Osteocyte (in vitro differentiated cells): ENCODE measurements at regions not wholly inside any gene's neighbourhood (a gene's known extent, or its start where the extent isn't known, plus 50 kb on each side); places are given as distances from the start of the nearest gene placed in this dataset.

ENCODE experiments used
- DNase-seq: peaks from one replicate; pipeline ENCODE4 v3.0.0; 2021; ENCODE audit warnings: mixed read lengths; ENCODE audit not compliant: unreplicated experiment; ENCODE audit errors: extremely low spot score
- H3K27ac Mint-ChIP-seq: one replicate; pipeline ENCODE4 v1.8.0; 2021; ENCODE audit warnings: mild to moderate bottlenecking, mixed read lengths; ENCODE audit not compliant: unreplicated experiment
- H3K27me3 Mint-ChIP-seq: one replicate; pipeline ENCODE4 v1.8.0; 2021; ENCODE audit warnings: mixed read lengths; ENCODE audit not compliant: unreplicated experiment
- H3K36me3 Mint-ChIP-seq: one replicate; pipeline ENCODE4 v1.8.0; 2021; ENCODE audit warnings: mixed read lengths; ENCODE audit not compliant: unreplicated experiment
- H3K4me1 Mint-ChIP-seq: one replicate; pipeline ENCODE4 v1.8.0; 2021; ENCODE audit warnings: mixed read lengths; ENCODE audit not compliant: unreplicated experiment
- H3K4me3 Mint-ChIP-seq: one replicate; pipeline ENCODE4 v1.8.0; 2021; ENCODE audit warnings: mild to moderate bottlenecking, moderate library complexity, mixed read lengths; ENCODE audit not compliant: unreplicated experiment
- H3K9me3 Mint-ChIP-seq: one replicate; pipeline ENCODE4 v1.8.0; 2021; ENCODE audit warnings: mixed read lengths; ENCODE audit not compliant: unreplicated experiment
- CTCF ChIP-seq: fragments of 200-600 bp; sonication (generic); IDR thresholded peaks from 2 replicates; pipeline ENCODE4 v1.5.0; 2021; ENCODE audit warnings: antibody characterized with exemption, mild to moderate bottlenecking, moderate library complexity

GRCh38 chrX:106397788-106398538, 213.8 kb upstream of the RADX start:
- peak; percentile 41 for TF ChIP-seq CTCF
- Mint-ChIP-seq H3K27me3 (no peaks in the 10 kb centered on the region), H3K9me3 (no peaks in the 10 kb centered on the region), H3K4me1 (no peaks in the 10 kb centered on the region), H3K4me3 (no peak overlapping the region), H3K36me3 (no peaks in the 10 kb centered on the region), H3K27ac (no peak overlapping the region)
- no peak for DNase-seq

DNA sequence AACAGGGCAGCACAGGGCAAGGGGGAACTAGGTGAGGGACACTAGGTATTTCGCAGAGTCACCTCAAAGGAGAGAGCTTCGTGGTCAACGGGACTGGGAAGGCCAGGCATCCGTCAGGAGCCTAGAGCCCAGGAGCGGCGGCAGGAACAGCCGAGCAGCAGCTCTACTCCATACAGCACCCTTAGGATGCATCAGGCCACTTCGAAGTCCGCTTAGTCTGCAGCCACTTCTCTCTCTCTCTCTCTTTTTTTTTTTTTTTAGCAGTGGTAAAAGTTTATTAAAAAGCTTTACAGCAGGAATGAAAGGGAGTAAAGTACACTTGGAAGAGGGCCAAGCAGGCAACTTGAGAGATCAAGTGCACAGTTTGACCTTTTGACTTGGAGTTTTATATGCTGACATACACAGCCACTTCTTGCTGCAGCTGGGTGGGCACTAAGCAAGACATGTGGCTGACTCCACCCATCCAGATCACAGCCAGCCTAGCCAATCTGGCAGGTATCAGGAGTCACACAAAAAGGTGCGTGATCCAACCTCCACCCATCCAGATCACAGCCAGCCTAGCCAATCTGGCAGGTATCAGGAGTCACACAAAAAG, 209.7 kb upstream of the RADX start:
- no peak overlapping the region for H3K27ac Mint-ChIP-seq
- TF ChIP-seq CTCF: no peak
- no peaks in the 10 kb centered on the region for H3K4me1 Mint-ChIP-seq
- no peak overlapping the region for H3K4me3 Mint-ChIP-seq
- DNase-seq: no peak
- no peaks in the 10 kb centered on the region for H3K9me3 Mint-ChIP-seq
- H3K27me3 Mint-ChIP-seq: no peaks in the 10 kb centered on the region
- no peaks in the 10 kb centered on the region for H3K36me3 Mint-ChIP-seq

DNA sequence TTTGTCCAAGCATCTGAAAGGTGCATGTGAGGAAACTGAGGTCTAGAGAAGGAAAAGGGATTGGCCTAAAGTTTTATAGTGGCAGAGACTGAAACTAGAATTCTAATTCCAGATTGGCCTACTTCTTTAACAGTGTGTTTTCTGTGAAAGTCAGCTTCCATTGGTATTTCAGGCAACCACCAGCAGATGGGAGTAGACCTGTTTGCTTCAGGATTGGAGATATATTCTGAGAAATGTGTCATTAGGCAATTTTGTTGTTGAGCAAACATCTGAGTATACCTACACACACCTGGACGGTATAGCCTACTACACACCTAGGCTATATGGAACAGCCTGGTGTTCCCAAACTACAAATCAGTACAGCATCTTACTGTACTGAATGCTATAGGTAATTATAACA, 207.3 kb upstream of the RADX start:
- no peak overlapping the region for H3K27ac Mint-ChIP-seq
- no peaks in the 10 kb centered on the region for H3K9me3 Mint-ChIP-seq
- no peak overlapping the region for H3K4me3 Mint-ChIP-seq
- H3K4me1 Mint-ChIP-seq: no peaks in the 10 kb centered on the region
- TF ChIP-seq CTCF: no peak
- no peak for DNase-seq
- no peaks in the 10 kb centered on the region for H3K27me3 Mint-ChIP-seq
- H3K36me3 Mint-ChIP-seq: no peaks in the 10 kb centered on the region

GRCh38 chrX:106415276-106415895, 196.4 kb upstream of the RADX start:
- no peaks in the 10 kb centered on the region for H3K27me3 Mint-ChIP-seq
- H3K4me3 Mint-ChIP-seq: no peak overlapping the region
- peaks cover 3% of the 10 kb centered on the region for H3K9me3 Mint-ChIP-seq
- H3K27ac Mint-ChIP-seq: no peak overlapping the region
- no peak for DNase-seq
- no peaks in the 10 kb centered on the region for H3K4me1 Mint-ChIP-seq
- H3K36me3 Mint-ChIP-seq: no peaks in the 10 kb centered on the region
- TF ChIP-seq CTCF: peak; percentile 57

DNA sequence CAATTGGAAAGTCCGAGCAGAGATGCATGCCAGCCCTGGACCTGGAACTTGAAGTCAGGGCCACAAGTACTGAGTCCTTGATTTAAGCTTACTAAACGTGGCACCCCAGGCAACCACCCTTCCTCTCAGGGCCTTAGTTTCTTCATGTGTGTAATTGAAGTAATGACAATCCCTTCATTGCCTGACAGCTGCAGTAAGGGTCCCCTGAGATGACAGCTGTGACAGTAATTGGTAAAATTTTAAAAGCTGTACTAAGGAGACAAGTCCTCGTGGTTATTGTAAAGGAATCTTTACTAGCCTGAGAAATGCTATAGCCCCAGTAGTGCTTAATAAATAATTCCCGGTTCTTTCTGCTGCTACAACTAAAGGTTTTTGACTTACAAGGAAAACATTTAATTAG, 175.1 kb upstream of the RADX start:
- no peak for DNase-seq
- Mint-ChIP-seq H3K27me3 (no peaks in the 10 kb centered on the region), H3K9me3 (peaks cover 16% of the 10 kb centered on the region)

More for the DNA sequence above, 175.1 kb upstream of the RADX start:
- H3K27ac Mint-ChIP-seq: no peak overlapping the region
- H3K4me3 Mint-ChIP-seq: no peak overlapping the region
- no peaks in the 10 kb centered on the region for H3K36me3 Mint-ChIP-seq
- no peaks in the 10 kb centered on the region for H3K4me1 Mint-ChIP-seq
- TF ChIP-seq CTCF: no peak
